Heart left ventricle (tissue), 13 donors: ENCODE measurements at regions not wholly inside any gene's neighbourhood (a gene's known extent, or its start where the extent isn't known, plus 50 kb on each side); places are given as distances from the start of the nearest gene placed in this dataset.

Experiments used
- POLR2A ChIP-seq, 2 donors: fragments of 450-650 bp; IDR thresholded peaks; one replicate each; pipeline ENCODE4 v1.6.1; 2017; ENCODE audit warnings: antibody characterized with exemption in 2 of 2, mild to moderate bottlenecking in 2 of 2, moderate library complexity in 2 of 2
- TF ChIP-seq, protein P1 (sequence below), 12 donors: fragments of 200-600 bp; sonication (generic) in 4 of 12; IDR thresholded peaks; one replicate each; pipeline versions ENCODE4 v1.5.0 to v1.8.0; 2018 to 2022; ENCODE audit warnings: antibody characterized with exemption in 12 of 12, mild to moderate bottlenecking in 5 of 12
- donor health status: ischemic (EF 13 %, LVEDD 7.1; RV severe dilation, severe dysfunction).
- donor health status: DM: no; HTN: yes; CAD: no.
- donor health status: DM: no; HTN: no; CAD: no.
- donor health status: ischemic (EF 25% LVEDD 6.9; RV normal size, moderate dysfunction).
- donor health status: ischemic (EF 25% LVEDD 5.7; RV mildly dilated, moderate dysfunction).
- donor health status: ischemic (EF 35%, LVEDD 5.7; RV mildly dilated, moderate dysfunction).
- donor health status: nonischemic (EF 11% LVEDD 7.7; RV severe dilation, severe dysfunction).
- donor health status: DM: yes; HTN: yes; CAD: no.
- donor health status: PGD.
- donor health status: ischemic (EF 29% LVEDD 5.4; RV normal size, mild dysfunction).
- donor health status: nonischemic (EF 23%, LVEDD 6.1; RV moderate dilation, normal function).

DNA sequence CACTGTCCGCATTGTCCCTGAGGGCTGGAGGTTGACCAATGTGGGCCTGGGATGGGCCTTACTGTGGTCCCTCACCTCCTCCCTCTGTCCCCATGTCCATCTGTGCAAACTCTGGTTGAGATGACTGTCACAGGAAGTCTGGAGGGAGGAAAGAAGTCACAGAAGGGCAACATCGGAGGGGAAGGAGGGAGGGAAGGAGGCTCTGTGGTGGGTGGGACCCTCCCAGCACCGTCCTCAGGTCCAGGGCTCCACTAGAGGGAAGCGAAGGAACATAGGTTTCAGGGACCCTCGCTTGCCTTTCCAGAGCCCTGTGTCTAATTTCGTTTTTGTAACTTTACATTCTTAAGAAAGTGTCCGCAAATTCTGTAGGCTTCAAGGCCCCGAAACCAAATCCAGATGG lies 111.3 kb upstream of the SLC44A3 start:
- TF ChIP-seq POLR2A (IDR thresholded peaks at IDR 0.05): no peak
- TF ChIP-seq, protein P1, sequence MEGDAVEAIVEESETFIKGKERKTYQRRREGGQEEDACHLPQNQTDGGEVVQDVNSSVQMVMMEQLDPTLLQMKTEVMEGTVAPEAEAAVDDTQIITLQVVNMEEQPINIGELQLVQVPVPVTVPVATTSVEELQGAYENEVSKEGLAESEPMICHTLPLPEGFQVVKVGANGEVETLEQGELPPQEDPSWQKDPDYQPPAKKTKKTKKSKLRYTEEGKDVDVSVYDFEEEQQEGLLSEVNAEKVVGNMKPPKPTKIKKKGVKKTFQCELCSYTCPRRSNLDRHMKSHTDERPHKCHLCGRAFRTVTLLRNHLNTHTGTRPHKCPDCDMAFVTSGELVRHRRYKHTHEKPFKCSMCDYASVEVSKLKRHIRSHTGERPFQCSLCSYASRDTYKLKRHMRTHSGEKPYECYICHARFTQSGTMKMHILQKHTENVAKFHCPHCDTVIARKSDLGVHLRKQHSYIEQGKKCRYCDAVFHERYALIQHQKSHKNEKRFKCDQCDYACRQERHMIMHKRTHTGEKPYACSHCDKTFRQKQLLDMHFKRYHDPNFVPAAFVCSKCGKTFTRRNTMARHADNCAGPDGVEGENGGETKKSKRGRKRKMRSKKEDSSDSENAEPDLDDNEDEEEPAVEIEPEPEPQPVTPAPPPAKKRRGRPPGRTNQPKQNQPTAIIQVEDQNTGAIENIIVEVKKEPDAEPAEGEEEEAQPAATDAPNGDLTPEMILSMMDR (IDR thresholded peaks at IDR 0.05): no peak
